GM12878 (cell line): ENCODE measurements at regions not wholly inside any gene's neighbourhood (a gene's known extent, or its start where the extent isn't known, plus 50 kb on each side); places are given as distances from the start of the nearest gene placed in this dataset.

ENCODE experiments used
- ATAC-seq: fragments of 200-7000 bp; cut with Tn5 transposase; 3 replicates; pipeline ENCODE4 v1.9.1; 2020; ENCODE audit warnings: mild to moderate bottlenecking, moderate library complexity
- BruUV-seq: library from RNA; stranded (reverse); fragments of 400-500 nt; replicated peaks from 2 replicates; lab custom pipeline; 2021; lab: Mats Ljungman, UMichigan
- CTCF ChIA-PET: fragments of 300-600 bp; sonication (Branson Sonifier 250); formaldehyde crosslinking; extraction: SDS; loops from one replicate; lab custom pipeline; 2021; ENCODE audit warnings: inconsistent platforms; lab: Yijun Ruan, JAX
- POLR2A ChIA-PET: fragments of 350-600 bp; formaldehyde crosslinking; extraction: SDS; loops from one replicate; lab custom pipeline; 2021; ENCODE audit warnings: inconsistent platforms; lab: Charles Lee
- RAD21 ChIA-PET: fragments of 300-600 bp; sonication (Branson Sonifier 250); formaldehyde crosslinking; loops from one replicate; lab custom pipeline; 2023; ENCODE audit warnings: antibody characterized with exemption; ENCODE audit not compliant: unreplicated experiment; lab: Charles Lee
- SMC1A ChIA-PET: fragments of 300-600 bp; sonication (Branson Sonifier 250); formaldehyde crosslinking; loops from one replicate; lab custom pipeline; 2023; ENCODE audit not compliant: unreplicated experiment, uncharacterized antibody; lab: Charles Lee
- DNase-seq: peaks from one replicate; pipeline ENCODE4 v3.0.0-alpha.2; 2011; ENCODE audit warnings: low read depth, low spot score
- FAIRE-seq: peaks from 3 replicates; lab custom pipeline; 2011; peaks lifted over from hg19 to GRCh38; lab: Jason Lieb, UNC
- H2AFZ ChIP-seq: 2 replicates; pipeline ENCODE4 v1.6.0; 2011; ENCODE audit warnings: low read depth, low read length, control low read depth; ENCODE audit not compliant: control insufficient read depth
- H3K27ac ChIP-seq: 2 replicates; pipeline ENCODE4 v1.5.1; 2011; ENCODE audit warnings: control low read depth; ENCODE audit not compliant: control insufficient read depth, insufficient read depth
- H3K27me3 ChIP-seq, 2 experiments: replicated peaks in 1 of 2; 2 replicates each; pipeline versions ENCODE4 v1.6.0 to v1.6.1; 2011; ENCODE audit warnings: low read length in 1 of 2; ENCODE audit not compliant: control insufficient read depth in 2 of 2, insufficient read depth in 2 of 2
- H3K36me3 ChIP-seq, 2 experiments: 2 replicates each; pipeline ENCODE4 v1.5.1; 2011; ENCODE audit warnings: low read length in 1 of 2; ENCODE audit not compliant: control insufficient read depth in 2 of 2, insufficient read depth in 2 of 2
- H3K4me1 ChIP-seq: 2 replicates; pipeline ENCODE4 v1.6.1; 2011; ENCODE audit warnings: mild to moderate bottlenecking, low read length, moderate library complexity, mixed read lengths; ENCODE audit not compliant: control insufficient read depth, insufficient read depth
- H3K4me2 ChIP-seq: 2 replicates; pipeline ENCODE4 v1.6.0; 2011; ENCODE audit warnings: control low read depth; ENCODE audit not compliant: control insufficient read depth, insufficient read depth
- H3K4me3 ChIP-seq: fragments of 200-600 bp; sonication (generic); 2 replicates; pipeline ENCODE4 v1.5.1; 2016
- H3K79me2 ChIP-seq: 2 replicates; pipeline ENCODE4 v1.6.0; 2011; ENCODE audit warnings: low read length; ENCODE audit not compliant: control insufficient read depth, insufficient read depth
- H3K9ac ChIP-seq: 2 replicates; pipeline ENCODE4 v1.8.0; 2011; ENCODE audit warnings: low read length, control low read depth, mixed read lengths; ENCODE audit not compliant: control insufficient read depth, insufficient read depth
- H3K9me3 ChIP-seq: replicated peaks from 3 replicates; pipeline ENCODE4 v1.5.1; 2011; ENCODE audit warnings: mild to moderate bottlenecking, low read length; ENCODE audit not compliant: control insufficient read depth, insufficient read depth
- H4K20me1 ChIP-seq: 2 replicates; pipeline ENCODE4 v1.6.0; 2011; ENCODE audit not compliant: control insufficient read depth, insufficient read depth
- CHD4 ChIP-seq: fragments of 200-600 bp; sonication (generic); IDR thresholded peaks from 2 replicates; pipeline ENCODE4 v1.6.1; 2016; ENCODE audit warnings: mild to moderate bottlenecking
- CREM ChIP-seq: IDR thresholded peaks from 2 replicates; pipeline ENCODE4 v1.6.1; 2014; ENCODE audit warnings: antibody characterized with exemption, low read depth
- E2F8 ChIP-seq: fragments of 450-650 bp; IDR thresholded peaks from 2 replicates; pipeline ENCODE4 v1.6.1; 2018; ENCODE audit warnings: mild to moderate bottlenecking, low read depth, moderate library complexity; ENCODE audit not compliant: partially characterized antibody
- GABPA ChIP-seq: IDR thresholded peaks from 2 replicates; pipeline ENCODE4 v1.6.1; 2014; ENCODE audit warnings: antibody characterized with exemption, low read depth, mild to moderate bottlenecking, inconsistent platforms
- IRF4 ChIP-seq: IDR thresholded peaks from 2 replicates; pipeline ENCODE4 v1.6.1; 2011; ENCODE audit warnings: low read depth, low read length
- LARP7 ChIP-seq: fragments of 450-650 bp; IDR thresholded peaks from 2 replicates; pipeline ENCODE4 v1.6.1; 2017; ENCODE audit warnings: mild to moderate bottlenecking
- MXI1 ChIP-seq: fragments of 150-350 bp; IDR thresholded peaks from 2 replicates; pipeline ENCODE4 v1.6.1; 2011; ENCODE audit warnings: low read depth, mild to moderate bottlenecking, inconsistent platforms, low read length, improper control_type of control experiment
- MYB ChIP-seq: fragments of 150-350 bp; IDR thresholded peaks from 2 replicates; pipeline ENCODE4 v1.6.1; 2014; ENCODE audit warnings: mild to moderate bottlenecking, low read depth, low read length, borderline replicate concordance
- NFYB ChIP-seq: IDR thresholded peaks from 2 replicates; pipeline ENCODE4 v1.6.1; 2011; ENCODE audit warnings: low read depth, mild to moderate bottlenecking, low read length, improper control_type of control experiment, moderate library complexity; ENCODE audit not compliant: insufficient read depth
- RAD51 ChIP-seq: fragments of 450-650 bp; IDR thresholded peaks from 2 replicates; pipeline ENCODE4 v1.6.1; 2016; ENCODE audit warnings: moderate library complexity, mild to moderate bottlenecking, inconsistent platforms
- RELA ChIP-seq: fragments of 450-650 bp; IDR thresholded peaks from 2 replicates; pipeline ENCODE4 v1.8.0; 2014; ENCODE audit warnings: borderline replicate concordance; ENCODE audit not compliant: partially characterized antibody
- RFX5 ChIP-seq: IDR thresholded peaks from 2 replicates; pipeline ENCODE4 v1.6.1; 2011; ENCODE audit warnings: low read depth, low read length, improper control_type of control experiment
- SIX5 ChIP-seq: IDR thresholded peaks from 2 replicates; pipeline ENCODE4 v1.6.1; 2011; ENCODE audit warnings: mild to moderate bottlenecking, low read depth, low read length, moderate library complexity; ENCODE audit not compliant: severe bottlenecking
- STAT3 ChIP-seq: IDR thresholded peaks from 2 replicates; pipeline ENCODE4 v1.6.1; 2011; ENCODE audit warnings: low read depth, low read length, improper control_type of control experiment
- TCF7 ChIP-seq: IDR thresholded peaks from 2 replicates; pipeline ENCODE4 v1.6.1; 2014; ENCODE audit warnings: antibody characterized with exemption, borderline replicate concordance
- USF2 ChIP-seq: IDR thresholded peaks from 2 replicates; pipeline ENCODE4 v1.6.1; 2011; ENCODE audit warnings: low read depth, low read length, improper control_type of control experiment, borderline replicate concordance
- ZNF207 ChIP-seq: fragments of 450-650 bp; IDR thresholded peaks from 2 replicates; pipeline ENCODE4 v1.6.1; 2014; ENCODE audit warnings: antibody characterized with exemption, mild to moderate bottlenecking, borderline replicate concordance
- ZNF274 ChIP-seq: IDR thresholded peaks from one replicate; pipeline ENCODE4 v1.8.0; 2011; ENCODE audit not compliant: insufficient read length, insufficient read depth
- ZNF384 ChIP-seq: IDR thresholded peaks from 2 replicates; pipeline ENCODE4 v1.6.1; 2012; ENCODE audit warnings: low read depth, mild to moderate bottlenecking, low read length, improper control_type of control experiment, borderline replicate concordance
- WGBS: methylation state at CpG from one replicate; pipeline ENCODE4 v1.1.6; 2016; ENCODE audit warnings: low lambda C conversion rate; ENCODE audit not compliant: insufficient replicate concordance, insufficient coverage; ENCODE audit errors: missing lambda C conversion rate; 5-methylcytosine and 5-hydroxymethylcytosine counted together
- in situ Hi-C: fragments of 300-500 bp; cut with MboI; formaldehyde crosslinking; loops from 9 replicates; pipeline ENCODE4 v1.14.3; 2018; ENCODE audit warnings: mixed read lengths
- intact Hi-C: fragments of 100-400 bp; cut with micrococcal nuclease; formaldehyde crosslinking; loops from one replicate; pipeline ENCODE4 v1.14.2; 2022; ENCODE audit not compliant: unreplicated experiment

GRCh38 chr2:150581717-150582472, 94.4 kb upstream of the RND3 start (continued):
- TF ChIP-seq RELA: no peak
- TF ChIP-seq, all 136 proteins: peak for 0

GRCh38 chr2:150578481-150578880, 91.0 kb upstream of the RND3 start:
- Histone ChIP-seq H3K27me3 (no peaks in the 10 kb centered on the region), H3K36me3 (no peaks in the 10 kb centered on the region), H3K4me2 (no peak overlapping the region), H4K20me1 (no peaks in the 10 kb centered on the region), H3K9me3 (no peaks in the 10 kb centered on the region; the same call in 2 of the 3 replicates), H3K79me2 (no peaks in the 10 kb centered on the region), H3K9ac (no peak overlapping the region), H3K27ac (no peak overlapping the region), H3K4me3 (no peak overlapping the region), H3K4me1 (peaks cover 1% of the 10 kb centered on the region; the same call in 1 of the 2 replicates), H2AFZ (no peak overlapping the region)
- ChIA-PET SMC1A (interaction anchor here (0.6 to 4.4 kb wide), 7 partner anchors 8 to 25 kb away, joined by 3 to 22 read pairs (median 3); no protein-coding TSS in a partner anchor), RAD21 (no interaction called here), CTCF (interaction anchor here (0.8 kb wide), 1 partner anchor 9 kb away, joined by 3 read pairs; no protein-coding TSS in a partner anchor), POLR2A (no interaction called here)
- WGBS: 33% methylated on average over 2 of the region's 2 CpGs
- intact Hi-C loops: no loop called here
- no peak for FAIRE-seq
- TF ChIP-seq GABPA (no peak), STAT3 (no peak), SIX5 (no peak), E2F8 (no peak), RFX5 (no peak), ZNF384 (no peak), LARP7 (no peak), IRF4 (no peak), CREM (no peak), MXI1 (no peak), NFYB (no peak), TCF7 (no peak), CHD4 (no peak), RAD51 (no peak), ZNF274 (no peak), USF2 (no peak), ZNF207 (no peak), MYB (no peak)
- no peak for ATAC-seq
- in situ Hi-C loops: no loop called here
- BruUV-seq: no TSS peak
- DNase-seq: no peak
